Karpas-422 (cell line): ENCODE measurements at regions not wholly inside any gene's neighbourhood (a gene's known extent, or its start where the extent isn't known, plus 50 kb on each side); places are given as distances from the start of the nearest gene placed in this dataset.

Experiments
- DNase-seq: peaks from one replicate; pipeline ENCODE4 v3.0.0-alpha.2; 2015
- H2AFZ ChIP-seq: fragments of 200-600 bp; sonication (generic); 2 replicates; pipeline ENCODE4 v1.6.1; 2014; ENCODE audit warnings: antibody characterized with exemption, low read length, mixed read lengths
- H3K27ac ChIP-seq: fragments of 200-600 bp; sonication (generic); 2 replicates; pipeline ENCODE4 v1.5.1; 2014; ENCODE audit warnings: mild to moderate bottlenecking, low read length, moderate library complexity
- H3K27me3 ChIP-seq: fragments of 200-600 bp; sonication (generic); 2 replicates; pipeline ENCODE4 v1.6.1; 2014; ENCODE audit warnings: low read length, mixed read lengths
- H3K36me3 ChIP-seq: fragments of 200-600 bp; sonication (generic); 2 replicates; pipeline ENCODE4 v1.6.1; 2014; ENCODE audit warnings: low read length, mixed read lengths; ENCODE audit not compliant: insufficient read depth
- H3K4me1 ChIP-seq: fragments of 200-600 bp; sonication (generic); 2 replicates; pipeline ENCODE4 v1.6.1; 2014; ENCODE audit warnings: mild to moderate bottlenecking, low read length, mixed read lengths
- H3K4me2 ChIP-seq: fragments of 200-600 bp; sonication (generic); 2 replicates; pipeline ENCODE4 v1.6.1; 2014; ENCODE audit warnings: low read length, low read depth, mild to moderate bottlenecking; ENCODE audit not compliant: poor library complexity, severe bottlenecking
- H3K4me3 ChIP-seq: fragments of 200-600 bp; sonication (generic); 2 replicates; pipeline ENCODE4 v1.5.1; 2014; ENCODE audit warnings: mild to moderate bottlenecking, antibody characterized with exemption, low read length, mixed read lengths
- H3K79me2 ChIP-seq: fragments of 200-600 bp; sonication (generic); 2 replicates; pipeline ENCODE4 v1.6.1; 2014; ENCODE audit warnings: mild to moderate bottlenecking, low read length, mixed read lengths
- H3K9ac ChIP-seq: fragments of 200-600 bp; sonication (generic); 2 replicates; pipeline ENCODE4 v1.6.0; 2014; ENCODE audit warnings: low read length
- H3K9me2 ChIP-seq: fragments of 200-600 bp; sonication (generic), shearing (Covaris generic); replicated peaks from 2 replicates; pipeline ENCODE4 v1.6.0; 2014; ENCODE audit warnings: mild to moderate bottlenecking, low read length, moderate library complexity; ENCODE audit not compliant: insufficient read depth
- H3K9me3 ChIP-seq: fragments of 300-700, 200-600 bp; sonication (generic); 2 replicates; pipeline ENCODE4 v1.6.1; 2014; ENCODE audit warnings: low read length, mixed read lengths
- H4K20me1 ChIP-seq: fragments of 200-600 bp; sonication (generic); 2 replicates; pipeline ENCODE4 v1.6.1; 2014; ENCODE audit warnings: mild to moderate bottlenecking, antibody characterized with exemption, low read length, low read depth; ENCODE audit not compliant: insufficient read depth

GRCh38 chr10:43945094-43945730 lies 296.5 kb upstream of the ZNF32 start:
- Histone ChIP-seq H3K79me2 (no peaks in the 10 kb centered on the region), H3K27me3 (no peaks in the 10 kb centered on the region), H3K4me1 (peaks cover 45% of the 10 kb centered on the region), H4K20me1 (no peaks in the 10 kb centered on the region), H3K4me2 (no peak overlapping the region), H3K9ac (no peak overlapping the region), H3K27ac (no peak overlapping the region), H3K9me3 (no peaks in the 10 kb centered on the region), H3K4me3 (no peak overlapping the region), H3K9me2 (no peaks in the 10 kb centered on the region), H2AFZ (no peak overlapping the region), H3K36me3 (no peaks in the 10 kb centered on the region)
- DNase-seq: no peak

GRCh38 chr10:43944381-43945093 lies 295.9 kb upstream of the ZNF32 start:
- DNase-seq: no peak
- 0 out of 2 replicates have a peak overlapping the region, but pooled peaks have one; percentile 70 for H3K27ac ChIP-seq
- peak overlapping the region; percentile 49 for H3K9ac ChIP-seq
- H3K4me3 ChIP-seq: no peak overlapping the region
- no peak overlapping the region for H3K4me2 ChIP-seq
- H4K20me1 ChIP-seq: no peaks in the 10 kb centered on the region
- no peaks in the 10 kb centered on the region for H3K9me3 ChIP-seq
- H2AFZ ChIP-seq: no peak overlapping the region
- no peaks in the 10 kb centered on the region for H3K36me3 ChIP-seq
- H3K27me3 ChIP-seq: no peaks in the 10 kb centered on the region
- H3K9me2 ChIP-seq: no peaks in the 10 kb centered on the region
- peaks cover 52% of the 10 kb centered on the region for H3K4me1 ChIP-seq
- no peaks in the 10 kb centered on the region for H3K79me2 ChIP-seq

DNA sequence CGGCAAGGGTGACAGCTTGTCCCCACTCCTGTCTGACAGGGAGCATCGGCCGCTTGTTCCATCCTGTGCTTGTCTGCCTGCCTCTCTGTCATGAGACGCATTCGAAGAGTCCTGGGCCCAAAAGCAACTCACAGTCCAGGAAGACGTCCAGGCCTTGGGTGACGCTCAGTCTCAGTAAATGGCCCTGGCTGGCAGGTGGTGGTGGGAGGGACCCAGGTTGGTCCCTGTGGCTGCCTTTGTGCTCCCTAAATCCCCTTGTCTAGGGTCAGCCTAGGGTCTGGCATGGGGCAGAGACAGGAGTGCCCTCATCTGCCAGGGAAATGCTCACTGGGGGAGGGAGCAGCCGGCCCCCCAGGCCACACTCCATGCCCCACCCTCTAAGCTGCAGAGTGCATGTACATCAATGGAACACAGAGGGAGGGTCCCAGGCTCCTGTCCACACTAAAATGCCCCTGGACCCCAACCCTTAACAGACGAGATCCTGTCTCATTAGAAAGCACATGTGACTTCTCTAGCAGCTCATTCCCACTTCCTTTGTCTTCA lies 295.2 kb upstream of the ZNF32 start:
- Histone ChIP-seq H3K4me3 (peak overlapping the region; percentile 21; the same call in 1 of the 2 replicates), H3K4me2 (peak overlapping the region; percentile 59), H3K4me1 (peaks cover 58% of the 10 kb centered on the region), H3K79me2 (no peaks in the 10 kb centered on the region), H4K20me1 (no peaks in the 10 kb centered on the region), H3K9ac (peak overlapping the region; percentile 49), H3K27ac (peak overlapping the region; percentile 70), H3K9me3 (no peaks in the 10 kb centered on the region), H3K9me2 (no peaks in the 10 kb centered on the region), H2AFZ (no peak overlapping the region; the same call in 1 of the 2 replicates), H3K36me3 (no peaks in the 10 kb centered on the region), H3K27me3 (no peaks in the 10 kb centered on the region)
- no peak for DNase-seq

DNA sequence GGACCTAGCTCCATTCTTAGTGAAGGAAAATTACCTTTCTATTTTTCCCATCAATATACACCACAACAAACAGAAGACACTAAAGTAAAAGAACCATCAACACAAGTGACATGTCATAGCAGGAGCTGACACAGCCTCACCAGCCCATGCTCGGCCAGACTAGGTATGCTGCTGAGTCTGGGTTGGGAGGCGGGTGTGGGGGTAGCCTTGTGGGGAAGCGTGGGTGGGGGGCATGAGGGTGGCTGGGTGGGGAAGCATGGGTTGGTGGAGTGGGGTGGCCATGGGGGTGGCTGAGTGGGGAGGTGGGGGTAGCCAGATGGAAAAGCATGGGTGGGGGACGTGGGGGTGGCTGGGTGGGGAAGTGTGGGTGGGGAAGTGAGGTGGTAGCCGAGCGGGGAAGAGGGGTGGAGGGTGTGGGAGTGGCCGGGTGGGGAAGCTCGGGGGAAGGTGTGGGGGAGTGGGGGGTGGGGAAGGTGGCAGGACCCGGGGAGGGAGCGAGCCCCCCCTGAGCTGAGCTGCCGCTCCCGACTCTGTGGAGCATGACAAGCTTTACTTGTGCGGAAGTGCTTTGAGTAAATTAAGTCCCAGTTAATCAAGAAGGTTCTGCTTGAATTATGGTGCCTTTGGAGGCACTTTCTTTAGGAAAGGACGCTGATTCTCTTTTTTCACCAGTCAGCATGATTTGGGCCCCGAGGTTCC lies 294.6 kb upstream of the ZNF32 start:
- Histone ChIP-seq H3K79me2 (no peaks in the 10 kb centered on the region), H3K9me3 (no peaks in the 10 kb centered on the region), H4K20me1 (no peaks in the 10 kb centered on the region), H3K4me3 (peak overlapping the region; percentile 60; the same call in 1 of the 2 replicates), H3K27me3 (no peaks in the 10 kb centered on the region), H2AFZ (no peak overlapping the region; the same call in 1 of the 2 replicates), H3K4me1 (peaks cover 64% of the 10 kb centered on the region), H3K9ac (peak overlapping the region; percentile 72), H3K9me2 (no peaks in the 10 kb centered on the region), H3K4me2 (peak overlapping the region; percentile 79), H3K36me3 (no peaks in the 10 kb centered on the region), H3K27ac (peak overlapping the region; percentile 100)
- DNase-seq: peak; percentile 66

GRCh38 chr10:43942096-43942850 lies 293.6 kb upstream of the ZNF32 start:
- Histone ChIP-seq H3K9ac (peak overlapping the region; percentile 72), H3K27ac (peak overlapping the region; percentile 100), H3K4me1 (peaks cover 74% of the 10 kb centered on the region), H3K4me2 (peak overlapping the region; percentile 79), H3K36me3 (no peaks in the 10 kb centered on the region), H3K27me3 (no peaks in the 10 kb centered on the region), H2AFZ (no peak overlapping the region; the same call in 1 of the 2 replicates), H3K9me3 (no peaks in the 10 kb centered on the region), H3K79me2 (no peaks in the 10 kb centered on the region), H3K9me2 (no peaks in the 10 kb centered on the region), H3K4me3 (peak overlapping the region; percentile 60; the same call in 1 of the 2 replicates), H4K20me1 (no peaks in the 10 kb centered on the region)
- peak; percentile 58 for DNase-seq

DNA sequence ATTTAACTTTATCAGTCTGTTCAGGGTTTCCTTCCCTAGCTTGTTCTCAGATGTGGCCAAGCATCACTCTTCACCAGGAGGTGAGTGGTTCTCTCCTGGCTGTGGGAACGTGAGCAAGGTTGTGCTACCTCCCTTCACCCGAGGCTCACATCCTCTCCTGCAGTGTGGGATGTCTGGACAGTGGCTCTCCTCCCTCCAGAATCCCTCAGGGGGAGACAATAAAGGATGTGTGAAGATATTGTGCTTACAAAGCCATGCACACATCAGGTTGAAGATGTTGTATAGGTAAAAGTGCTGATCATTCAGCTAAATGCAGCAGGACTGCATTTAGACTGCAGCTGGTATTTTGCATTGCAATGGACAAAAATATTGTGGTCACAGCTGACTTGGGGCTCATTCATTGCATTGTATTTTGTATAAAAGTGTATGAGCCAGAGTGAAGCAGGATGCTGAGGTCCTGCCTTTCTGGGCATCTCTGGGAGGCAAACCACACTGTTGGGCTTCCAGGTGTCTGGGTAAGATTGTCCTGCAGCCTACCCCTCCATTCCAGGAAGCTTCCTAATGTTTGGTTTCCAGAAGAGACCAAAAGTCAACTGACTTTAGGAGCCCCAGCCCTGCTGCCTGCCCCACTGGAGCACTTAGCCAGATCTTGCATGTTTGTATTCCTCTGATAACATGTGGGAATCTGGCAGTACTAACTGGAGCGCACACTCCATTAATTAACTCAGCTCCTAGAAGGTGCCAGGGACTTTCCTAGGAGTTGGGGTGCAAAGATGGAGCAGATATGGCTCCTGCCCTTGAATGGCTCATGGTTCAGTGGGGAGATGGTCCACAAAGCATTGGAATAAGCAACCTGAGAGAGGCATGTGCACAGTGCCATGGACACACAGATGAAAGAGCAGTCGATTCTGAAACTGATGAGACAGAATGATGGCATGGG lies 292.5 kb upstream of the ZNF32 start:
- peak overlapping the region; percentile 79 for H3K4me2 ChIP-seq
- peak overlapping the region; percentile 100 for H3K27ac ChIP-seq
- H3K4me1 ChIP-seq: peaks cover 77% of the 10 kb centered on the region
- H2AFZ ChIP-seq: no peak overlapping the region
- H3K9me3 ChIP-seq: no peaks in the 10 kb centered on the region
- H3K4me3 ChIP-seq: peak overlapping the region; percentile 60
- no peaks in the 10 kb centered on the region for H3K9me2 ChIP-seq
- H3K9ac ChIP-seq: peak overlapping the region; percentile 77
- no peaks in the 10 kb centered on the region for H3K79me2 ChIP-seq
- H3K27me3 ChIP-seq: no peaks in the 10 kb centered on the region
- no peaks in the 10 kb centered on the region for H4K20me1 ChIP-seq
- peak; percentile 91 for DNase-seq
- H3K36me3 ChIP-seq: no peaks in the 10 kb centered on the region
